ENCODE measurements at regions not wholly inside any gene's neighbourhood (a gene's known extent, or its start where the extent isn't known, plus 50 kb on each side); places are given as distances from the start of the nearest gene placed in this dataset.

- DNase-seq (ENCODE audit: low read depth), result no peak
- H3K4me3 ChIP-seq (ENCODE audit: low read depth, low read length), result no peak overlapping the region
- TF ChIP-seq, protein P1, sequence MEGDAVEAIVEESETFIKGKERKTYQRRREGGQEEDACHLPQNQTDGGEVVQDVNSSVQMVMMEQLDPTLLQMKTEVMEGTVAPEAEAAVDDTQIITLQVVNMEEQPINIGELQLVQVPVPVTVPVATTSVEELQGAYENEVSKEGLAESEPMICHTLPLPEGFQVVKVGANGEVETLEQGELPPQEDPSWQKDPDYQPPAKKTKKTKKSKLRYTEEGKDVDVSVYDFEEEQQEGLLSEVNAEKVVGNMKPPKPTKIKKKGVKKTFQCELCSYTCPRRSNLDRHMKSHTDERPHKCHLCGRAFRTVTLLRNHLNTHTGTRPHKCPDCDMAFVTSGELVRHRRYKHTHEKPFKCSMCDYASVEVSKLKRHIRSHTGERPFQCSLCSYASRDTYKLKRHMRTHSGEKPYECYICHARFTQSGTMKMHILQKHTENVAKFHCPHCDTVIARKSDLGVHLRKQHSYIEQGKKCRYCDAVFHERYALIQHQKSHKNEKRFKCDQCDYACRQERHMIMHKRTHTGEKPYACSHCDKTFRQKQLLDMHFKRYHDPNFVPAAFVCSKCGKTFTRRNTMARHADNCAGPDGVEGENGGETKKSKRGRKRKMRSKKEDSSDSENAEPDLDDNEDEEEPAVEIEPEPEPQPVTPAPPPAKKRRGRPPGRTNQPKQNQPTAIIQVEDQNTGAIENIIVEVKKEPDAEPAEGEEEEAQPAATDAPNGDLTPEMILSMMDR (conservative IDR thresholded peaks at IDR 0.05; ENCODE audit: low read depth, low read length), result no peak
These were observed 377.5 kb downstream of the EDEM1 start for GRCh38 chr3:5565026-5565425.

- DNase-seq (ENCODE audit: low read depth), result no peak
- no peak overlapping the region for H3K4me3 ChIP-seq (ENCODE audit: low read depth, low read length)
- TF ChIP-seq, protein P1 (conservative IDR thresholded peaks at IDR 0.05; ENCODE audit: low read depth, low read length), result no peak
These were observed 379.6 kb downstream of the EDEM1 start for GRCh38 chr3:5567113-5567512.

DNA sequence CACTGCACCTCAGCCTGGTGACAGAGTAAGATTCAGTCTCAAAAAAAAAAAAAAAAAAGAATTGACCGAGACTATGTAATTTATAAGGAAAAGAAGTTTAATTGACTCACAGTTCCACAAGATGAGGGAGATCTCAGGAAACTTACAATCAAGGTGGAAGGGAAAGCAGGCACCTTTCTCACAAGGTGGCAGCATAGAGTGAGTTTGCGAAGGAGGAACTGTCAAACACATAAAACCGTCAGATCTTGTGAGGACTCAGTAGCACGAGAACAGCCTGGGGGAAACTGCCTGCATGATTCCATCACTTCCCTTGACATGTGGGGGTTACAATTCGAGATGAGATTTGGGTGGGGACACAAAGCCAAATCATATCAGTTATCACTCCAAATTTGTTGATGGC lies 380.9 kb downstream of the EDEM1 start:
- no peak overlapping the region for H3K4me3 ChIP-seq (ENCODE audit: low read depth, low read length)
- TF ChIP-seq, protein P1 (conservative IDR thresholded peaks at IDR 0.05; ENCODE audit: low read depth, low read length), result no peak
- no peak for DNase-seq (ENCODE audit: low read depth)

- DNase-seq (ENCODE audit: low read depth), result no peak
- TF ChIP-seq, protein P1 (conservative IDR thresholded peaks at IDR 0.05; ENCODE audit: low read depth, low read length), result no peak
- no peak overlapping the region for H3K4me3 ChIP-seq (ENCODE audit: low read depth, low read length)
These were observed 381.6 kb downstream of the EDEM1 start for GRCh38 chr3:5569152-5569551.

GRCh38 chr3:5572168-5572567 lies 384.7 kb downstream of the EDEM1 start:
- no peak overlapping the region for H3K4me3 ChIP-seq (ENCODE audit: low read depth, low read length)
- TF ChIP-seq, protein P1 (conservative IDR thresholded peaks at IDR 0.05; ENCODE audit: low read depth, low read length), result no peak
- no peak for DNase-seq (ENCODE audit: low read depth)

DNA sequence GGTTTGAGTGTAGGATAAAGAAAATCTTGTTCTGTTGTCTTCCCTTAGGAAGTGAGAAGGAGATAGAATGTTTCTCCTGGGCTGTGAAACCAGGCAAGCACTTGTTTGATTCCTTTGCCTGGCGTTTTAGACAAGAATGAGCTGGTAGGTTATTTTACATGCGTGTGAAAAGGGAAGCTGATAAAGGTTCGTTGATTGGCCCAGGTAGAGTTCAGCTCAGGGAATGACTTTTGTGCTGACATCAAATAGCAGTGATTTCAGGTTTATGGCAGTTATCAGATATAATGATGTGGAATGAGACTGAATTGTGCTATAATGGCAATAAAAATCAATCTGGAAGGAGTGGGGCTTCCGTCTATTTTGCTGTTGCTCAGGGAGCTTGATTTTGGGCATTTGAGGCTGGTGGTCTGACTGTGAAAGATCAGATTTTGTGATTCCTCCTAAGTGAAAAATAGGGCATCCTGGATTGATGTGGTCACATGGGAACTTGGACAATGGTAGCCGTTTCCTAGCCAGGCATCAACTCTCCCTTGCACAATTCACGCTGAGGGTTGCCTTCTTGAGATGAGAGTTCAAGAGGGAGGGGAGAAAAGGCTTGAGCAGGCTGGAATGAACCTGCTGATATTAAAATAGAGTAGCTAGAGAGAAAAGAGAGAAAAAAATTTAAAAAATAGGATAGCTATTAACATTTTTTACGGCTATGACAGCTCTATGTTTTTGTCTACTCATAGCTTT lies 388.9 kb downstream of the EDEM1 start:
- DNase-seq (ENCODE audit: low read depth), result no peak
- TF ChIP-seq, protein P1 (conservative IDR thresholded peaks at IDR 0.05; ENCODE audit: low read depth, low read length), result no peak
- H3K4me3 ChIP-seq (ENCODE audit: low read depth, low read length), result no peak overlapping the region

DNA sequence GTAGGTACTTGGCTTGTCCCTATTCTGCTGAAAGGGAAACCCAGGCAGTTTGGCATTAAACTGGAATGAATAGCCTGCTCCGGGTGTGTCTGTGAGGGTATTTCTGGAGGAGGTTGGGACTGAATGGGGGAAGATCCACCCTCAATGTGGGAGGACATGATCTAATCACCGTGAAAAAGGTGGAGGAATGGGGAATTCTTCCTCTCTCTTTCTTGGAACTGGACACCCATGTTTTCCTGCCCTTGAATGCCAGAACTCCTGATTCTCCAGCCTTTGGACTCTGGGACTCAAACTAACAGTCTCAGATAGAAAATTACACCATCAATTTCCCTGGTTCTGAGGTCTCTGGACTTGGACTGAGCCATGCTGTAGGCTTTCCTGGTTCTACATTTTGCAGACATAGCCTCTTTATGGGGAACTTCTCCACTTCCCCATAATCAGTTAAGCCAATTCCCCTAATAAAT lies 391.7 kb downstream of the EDEM1 start:
- TF ChIP-seq, protein P1 (conservative IDR thresholded peaks at IDR 0.05; ENCODE audit: low read depth, low read length), result no peak
- no peak overlapping the region for H3K4me3 ChIP-seq (ENCODE audit: low read depth, low read length)
- DNase-seq (ENCODE audit: low read depth), result no peak
